A673 (cell line): ENCODE measurements at regions not wholly inside any gene's neighbourhood (a gene's known extent, or its start where the extent isn't known, plus 50 kb on each side); places are given as distances from the start of the nearest gene placed in this dataset.

ENCODE experiments used
- BruUV-seq: library from RNA; stranded (reverse); fragments of 400-500 nt; replicated peaks from 2 replicates; lab custom pipeline; 2021; lab: Mats Ljungman, UMichigan
- CTCF ChIA-PET: fragments of 300-600 bp; sonication (Branson Sonifier 250); formaldehyde crosslinking; loops from one replicate; lab custom pipeline; 2022; ENCODE audit warnings: antibody characterized with exemption; lab: Charles Lee
- POLR2A ChIA-PET: fragments of 300-600 bp; sonication (Branson Sonifier 250); formaldehyde crosslinking; loops from one replicate; lab custom pipeline; 2022; ENCODE audit warnings: antibody characterized with exemption; ENCODE audit not compliant: low non-redundant PET; lab: Charles Lee
- DNase-seq: peaks from one replicate; pipeline ENCODE4 v3.0.0-alpha.2; 2015; ENCODE audit warnings: low spot score
- H3K27ac ChIP-seq: fragments of 200-600 bp; sonication (generic); 2 replicates; pipeline ENCODE4 v1.5.1; 2016; ENCODE audit warnings: mixed run types, low read depth, mild to moderate bottlenecking, mixed read lengths, antibody characterized with exemption, low read length; ENCODE audit not compliant: poor library complexity, severe bottlenecking
- H3K27me3 ChIP-seq: fragments of 200-600 bp; sonication (generic); replicated peaks from 2 replicates; pipeline ENCODE4 v1.6.1; 2017; ENCODE audit warnings: mixed run types, low read depth, mild to moderate bottlenecking, mixed read lengths, antibody characterized with exemption, low read length; ENCODE audit not compliant: insufficient read depth, poor library complexity
- H3K36me3 ChIP-seq: fragments of 200-600 bp; sonication (generic); 2 replicates; pipeline ENCODE4 v1.6.1; 2016; ENCODE audit warnings: mixed run types, mild to moderate bottlenecking, mixed read lengths, antibody characterized with exemption, low read length; ENCODE audit not compliant: insufficient read depth, poor library complexity, severe bottlenecking
- H3K4me1 ChIP-seq: fragments of 200-600 bp; sonication (generic); 2 replicates; pipeline ENCODE4 v1.6.1; 2017; ENCODE audit warnings: mixed run types, mild to moderate bottlenecking, mixed read lengths, antibody characterized with exemption, low read length; ENCODE audit not compliant: insufficient read depth, poor library complexity, severe bottlenecking
- H3K4me3 ChIP-seq: fragments of 200-600 bp; sonication (generic); 2 replicates; pipeline ENCODE4 v1.5.1; 2016; ENCODE audit warnings: low read depth, mixed run types, mild to moderate bottlenecking, mixed read lengths, low read length; ENCODE audit not compliant: poor library complexity, severe bottlenecking
- H3K9me3 ChIP-seq: fragments of 200-600 bp; sonication (generic); 2 replicates; pipeline ENCODE4 v1.6.1; 2016; ENCODE audit warnings: mixed run types, low read depth, mild to moderate bottlenecking, mixed read lengths, antibody characterized with exemption, low read length; ENCODE audit not compliant: poor library complexity, severe bottlenecking
- EZH2 ChIP-seq: fragments of 200-600 bp; sonication (generic); IDR thresholded peaks from 2 replicates; pipeline ENCODE4 v1.6.1; 2017; ENCODE audit warnings: borderline replicate concordance, low read depth, mild to moderate bottlenecking, mixed read lengths, antibody characterized with exemption, low read length; ENCODE audit not compliant: poor library complexity, severe bottlenecking
- intact Hi-C: fragments of 100-400 bp; cut with micrococcal nuclease; formaldehyde crosslinking; loops from one replicate; pipeline ENCODE4 v1.10.0; 2022; ENCODE audit not compliant: unreplicated experiment
- TF ChIP-seq, protein P1 (sequence below): fragments of 300-800, 200-600 bp; sonication (generic); conservative IDR thresholded peaks from 2 replicates; pipeline ENCODE4 v1.5.1; 2017; ENCODE audit warnings: low read depth, mild to moderate bottlenecking, antibody characterized with exemption, low read length, moderate library complexity, mixed read lengths

DNA sequence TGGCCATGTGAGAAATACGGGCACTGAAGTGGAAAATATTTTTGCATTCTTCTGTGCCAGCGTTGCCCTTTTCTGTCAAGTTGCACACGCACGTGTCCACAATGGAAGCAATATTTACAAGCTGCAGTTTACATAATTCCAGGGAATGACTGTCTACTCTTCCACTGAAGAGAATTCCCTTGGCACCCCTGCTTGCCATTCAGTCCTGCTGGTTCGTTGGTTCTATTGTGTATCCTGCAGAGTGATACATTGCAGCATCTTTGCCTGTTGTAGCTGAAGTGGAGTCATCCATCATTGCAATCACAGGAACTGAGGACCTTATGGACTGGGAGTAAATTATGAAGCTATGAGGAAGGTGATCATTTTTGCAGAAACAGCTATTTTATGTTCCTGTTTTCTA is 759.4 kb downstream of the ROBO2 start:
- intact Hi-C loops = no loop called here

DNA sequence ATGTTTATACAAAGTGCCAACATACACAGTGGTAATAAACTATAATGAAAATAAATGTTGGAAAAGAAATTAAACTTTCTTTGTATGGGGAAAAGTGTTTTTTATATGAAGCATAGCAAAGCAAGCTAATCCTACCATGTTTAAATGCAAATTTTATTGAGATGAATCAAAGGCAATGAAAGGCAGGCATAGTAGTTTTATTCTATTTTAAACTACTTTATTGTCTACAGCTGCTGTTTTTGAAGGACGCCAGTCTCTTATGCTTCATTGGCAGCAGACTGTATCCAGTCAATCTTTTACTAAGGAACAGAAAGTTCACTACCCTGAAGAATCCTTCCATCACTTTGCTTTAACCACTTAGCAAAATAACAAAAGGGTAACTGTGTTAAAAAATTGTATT is 761.0 kb downstream of the ROBO2 start:
- ChIA-PET POLR2A (no interaction called here), CTCF (no interaction called here)
- H3K4me3 ChIP-seq = no peak overlapping the region

More for the DNA sequence above, 759.4 kb downstream of the ROBO2 start:
- H3K4me3 ChIP-seq = no peak overlapping the region
- H3K36me3 ChIP-seq = no peaks in the 10 kb centered on the region
- no peak for DNase-seq
- ChIA-PET CTCF (no interaction called here), POLR2A (no interaction called here)
- no peaks in the 10 kb centered on the region for H3K27me3 ChIP-seq
- H3K27ac ChIP-seq = no peak overlapping the region
- H3K4me1 ChIP-seq = no peaks in the 10 kb centered on the region
- H3K9me3 ChIP-seq = no peaks in the 10 kb centered on the region
- TF ChIP-seq, protein P1, sequence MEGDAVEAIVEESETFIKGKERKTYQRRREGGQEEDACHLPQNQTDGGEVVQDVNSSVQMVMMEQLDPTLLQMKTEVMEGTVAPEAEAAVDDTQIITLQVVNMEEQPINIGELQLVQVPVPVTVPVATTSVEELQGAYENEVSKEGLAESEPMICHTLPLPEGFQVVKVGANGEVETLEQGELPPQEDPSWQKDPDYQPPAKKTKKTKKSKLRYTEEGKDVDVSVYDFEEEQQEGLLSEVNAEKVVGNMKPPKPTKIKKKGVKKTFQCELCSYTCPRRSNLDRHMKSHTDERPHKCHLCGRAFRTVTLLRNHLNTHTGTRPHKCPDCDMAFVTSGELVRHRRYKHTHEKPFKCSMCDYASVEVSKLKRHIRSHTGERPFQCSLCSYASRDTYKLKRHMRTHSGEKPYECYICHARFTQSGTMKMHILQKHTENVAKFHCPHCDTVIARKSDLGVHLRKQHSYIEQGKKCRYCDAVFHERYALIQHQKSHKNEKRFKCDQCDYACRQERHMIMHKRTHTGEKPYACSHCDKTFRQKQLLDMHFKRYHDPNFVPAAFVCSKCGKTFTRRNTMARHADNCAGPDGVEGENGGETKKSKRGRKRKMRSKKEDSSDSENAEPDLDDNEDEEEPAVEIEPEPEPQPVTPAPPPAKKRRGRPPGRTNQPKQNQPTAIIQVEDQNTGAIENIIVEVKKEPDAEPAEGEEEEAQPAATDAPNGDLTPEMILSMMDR = no peak
- TF ChIP-seq EZH2 = no peak
- BruUV-seq = no TSS peak

DNA sequence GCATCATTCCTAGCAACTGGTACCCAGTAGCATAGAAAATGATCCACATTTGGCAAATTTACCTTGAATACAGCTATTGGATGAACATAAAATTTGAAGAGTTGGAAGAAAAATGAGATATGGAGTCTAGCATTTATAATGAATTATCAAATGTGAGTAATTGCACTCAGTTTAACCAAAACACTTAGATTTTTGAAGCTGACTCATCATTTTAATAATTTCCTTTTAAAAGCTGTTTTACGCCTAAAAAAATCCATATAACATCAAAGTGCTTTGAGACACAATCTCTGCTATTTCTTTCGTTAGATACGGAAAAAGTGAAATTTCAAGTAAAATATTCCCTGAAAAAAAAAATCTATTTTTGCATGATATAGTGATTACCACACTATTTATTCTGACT is 767.4 kb downstream of the ROBO2 start:
- no peaks in the 10 kb centered on the region for H3K36me3 ChIP-seq
- H3K27me3 ChIP-seq = no peaks in the 10 kb centered on the region
- no peaks in the 10 kb centered on the region for H3K4me1 ChIP-seq
- no TSS peak for BruUV-seq
- H3K27ac ChIP-seq = no peak overlapping the region
- intact Hi-C loops = no loop called here
- H3K9me3 ChIP-seq = no peaks in the 10 kb centered on the region
- H3K4me3 ChIP-seq = no peak overlapping the region
- TF ChIP-seq, protein P1 = no peak
- TF ChIP-seq EZH2 = no peak
- POLR2A ChIA-PET = no interaction called here
- CTCF ChIA-PET = no interaction called here
- DNase-seq = no peak

More for the DNA sequence above, 761.0 kb downstream of the ROBO2 start:
- H3K27me3 ChIP-seq = no peaks in the 10 kb centered on the region
- no peaks in the 10 kb centered on the region for H3K36me3 ChIP-seq
- no peaks in the 10 kb centered on the region for H3K4me1 ChIP-seq
- H3K27ac ChIP-seq = no peak overlapping the region
- H3K9me3 ChIP-seq = no peaks in the 10 kb centered on the region
- TF ChIP-seq, protein P1 = no peak
- no TSS peak for BruUV-seq
- DNase-seq = no peak
- intact Hi-C loops = no loop called here
